ENCODE measurements at regions not wholly inside any gene's neighbourhood (a gene's known extent, or its start where the extent isn't known, plus 50 kb on each side); places are given as distances from the start of the nearest gene placed in this dataset.

DNA sequence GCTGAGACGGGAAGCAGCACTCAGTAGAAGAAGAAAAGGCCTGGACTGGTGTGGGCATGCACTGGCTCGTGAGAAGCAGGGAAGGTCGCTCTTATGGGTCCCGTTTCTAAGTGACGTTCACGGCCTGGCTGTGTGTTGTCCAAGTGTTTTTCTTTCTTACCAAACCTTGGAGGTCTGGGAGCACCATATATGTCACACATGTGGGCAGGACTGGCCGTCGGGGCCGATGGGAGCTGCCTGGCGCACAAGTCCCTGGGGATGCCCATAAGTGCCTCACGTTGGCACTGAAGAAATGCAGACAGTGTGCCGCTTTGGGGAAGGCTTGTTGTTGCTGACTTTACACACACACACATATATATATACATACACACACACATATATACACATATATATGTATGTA, 86.0 kb upstream of the DUSP22 start:
- Histone ChIP-seq H3K4me2 (ENCODE audit: control insufficient read depth, insufficient read depth) (no peak overlapping the region), H3K27me3 (replicated peaks in 1 of 2; ENCODE audit: control insufficient read depth in 2 of 2, insufficient read depth in 2 of 2, low read length in 1 of 2) (no peaks in the 10 kb centered on the region; a peak in 1 of 4 replicates), H3K4me1 (ENCODE audit: control insufficient read depth, insufficient read depth, low read length) (peaks cover 28% of the 10 kb centered on the region), H3K36me3 (ENCODE audit: control insufficient read depth in 2 of 2, insufficient read depth in 2 of 2, low read length in 1 of 2) (no peaks in the 10 kb centered on the region), H3K27ac (ENCODE audit: control insufficient read depth, insufficient read depth) (no peak overlapping the region), H3K9ac (ENCODE audit: control insufficient read depth, insufficient read depth, low read length) (no peak overlapping the region), H3K9me3 (replicated peaks; ENCODE audit: control insufficient read depth, insufficient read depth, low read length) (no peaks in the 10 kb centered on the region), H4K20me1 (ENCODE audit: control insufficient read depth, insufficient read depth) (no peaks in the 10 kb centered on the region), H3K79me2 (ENCODE audit: control insufficient read depth, insufficient read depth, low read length) (no peaks in the 10 kb centered on the region), H2AFZ (ENCODE audit: control insufficient read depth, low read depth, low read length) (no peak overlapping the region), H3K4me3 (no peak overlapping the region)
- intact Hi-C loops (cut with micrococcal nuclease; ENCODE audit: unreplicated experiment), result no loop called here
- POLR2A ChIA-PET, result no interaction called here
- SMC1A ChIA-PET (ENCODE audit: uncharacterized antibody, unreplicated experiment), result interaction anchor here (1.4 kb wide), 1 partner anchor 11 kb away, joined by 3 read pairs; no protein-coding TSS in a partner anchor
- DNase-seq (ENCODE audit: low read depth, low spot score) (no peak), ATAC-seq (no peak), FAIRE-seq (no peak)
- in situ Hi-C loops (cut with MboI), result no loop called here
- BruUV-seq (replicated peaks), result no TSS peak
- RAD21 ChIA-PET (ENCODE audit: unreplicated experiment), result interaction anchor here (0.6 to 2.4 kb wide), 3 partner anchors 10 to 74 kb away, joined by 3 to 7 read pairs (median 5); no protein-coding TSS in a partner anchor
- 80% methylated on average over 12 of the region's 12 CpGs for WGBS (ENCODE audit: insufficient coverage, insufficient replicate concordance, low lambda C conversion rate, missing lambda C conversion rate)
- CTCF ChIA-PET, result interaction anchor here (0.8 kb wide), 1 partner anchor 10 kb away, joined by 3 read pairs; no protein-coding TSS in a partner anchor
- no peak for TF ChIP-seq POLR2A (IDR thresholded peaks at IDR 0.05; ENCODE audit: low read depth, low read length)
- no peak for TF ChIP-seq NFYB (IDR thresholded peaks at IDR 0.05; ENCODE audit: insufficient read depth, low read depth, low read length)
- TF ChIP-seq CUX1 (IDR thresholded peaks at IDR 0.05; ENCODE audit: insufficient replicate concordance, low read depth, low read length), result no peak
- no peak for TF ChIP-seq POLR2AphosphoS5 (IDR thresholded peaks at IDR 0.05; ENCODE audit: low read length)
- TF ChIP-seq E2F4 (IDR thresholded peaks at IDR 0.05; ENCODE audit: low read depth, low read length), result no peak
- TF ChIP-seq BCLAF1 (IDR thresholded peaks at IDR 0.05), result no peak
- no peak for TF ChIP-seq SMC3 (IDR thresholded peaks at IDR 0.05; ENCODE audit: borderline replicate concordance, low read length)
- TF ChIP-seq MTA3 (IDR thresholded peaks at IDR 0.05; ENCODE audit: borderline replicate concordance, low read length), result no peak
- TF ChIP-seq NFIC (IDR thresholded peaks at IDR 0.05; ENCODE audit: low read depth, low read length), result no peak
- no peak for TF ChIP-seq JUND (IDR thresholded peaks at IDR 0.05; ENCODE audit: low read depth, low read length)
- TF ChIP-seq ATF7 (IDR thresholded peaks at IDR 0.05; ENCODE audit: low read depth), result no peak
- TF ChIP-seq, protein P1, sequence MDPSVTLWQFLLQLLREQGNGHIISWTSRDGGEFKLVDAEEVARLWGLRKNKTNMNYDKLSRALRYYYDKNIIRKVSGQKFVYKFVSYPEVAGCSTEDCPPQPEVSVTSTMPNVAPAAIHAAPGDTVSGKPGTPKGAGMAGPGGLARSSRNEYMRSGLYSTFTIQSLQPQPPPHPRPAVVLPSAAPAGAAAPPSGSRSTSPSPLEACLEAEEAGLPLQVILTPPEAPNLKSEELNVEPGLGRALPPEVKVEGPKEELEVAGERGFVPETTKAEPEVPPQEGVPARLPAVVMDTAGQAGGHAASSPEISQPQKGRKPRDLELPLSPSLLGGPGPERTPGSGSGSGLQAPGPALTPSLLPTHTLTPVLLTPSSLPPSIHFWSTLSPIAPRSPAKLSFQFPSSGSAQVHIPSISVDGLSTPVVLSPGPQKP (IDR thresholded peaks at IDR 0.05; ENCODE audit: low read depth, low read length), result no peak
- no peak for TF ChIP-seq RELA (IDR thresholded peaks at IDR 0.05; ENCODE audit: borderline replicate concordance, partially characterized antibody)
